Activated T-helper 1 cell treated with anti-CD3 and anti-CD28 coated beads, Interleukin-2, amount 50 U/mL, for 16 hours (primary cell): ENCODE measurements at regions not wholly inside any gene's neighbourhood (a gene's known extent, or its start where the extent isn't known, plus 50 kb on each side); places are given as distances from the start of the nearest gene placed in this dataset.

Source experiments
- DNase-seq, 2 donors: peaks; one replicate each; pipeline ENCODE4 v3.0.0-alpha.2; 2020; ENCODE audit warnings: low read depth in 1 of 2, low spot score in 1 of 2

- DNase-seq, result no peak
These were observed 491.8 kb upstream of the GHITM start for GRCh38 chr10:83647526-83647925.

DNA sequence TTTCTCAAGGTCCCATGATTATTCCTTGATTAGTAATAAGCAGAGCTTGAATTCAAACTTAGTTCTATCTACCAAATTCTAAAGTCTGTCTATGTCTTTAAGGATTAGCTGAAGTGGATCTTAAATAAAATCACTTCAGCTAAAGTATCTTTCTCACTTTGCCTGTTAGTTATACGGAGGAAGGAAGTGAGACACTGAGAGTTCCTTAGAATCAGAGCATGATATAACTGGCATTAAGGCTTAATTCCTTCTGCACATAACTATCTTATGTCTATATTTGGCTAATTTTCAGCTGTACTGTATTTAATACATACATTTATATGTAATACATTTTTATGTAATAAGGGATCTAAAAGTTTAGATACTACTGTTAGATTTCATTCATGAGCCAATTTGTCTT is 491.1 kb upstream of the GHITM start:
- DNase-seq, result no peak

- DNase-seq, result no peak
These were observed 489.8 kb upstream of the GHITM start for GRCh38 chr10:83649471-83649870.

GRCh38 chr10:83654689-83655088 is 484.6 kb upstream of the GHITM start:
- DNase-seq, result no peak

DNA sequence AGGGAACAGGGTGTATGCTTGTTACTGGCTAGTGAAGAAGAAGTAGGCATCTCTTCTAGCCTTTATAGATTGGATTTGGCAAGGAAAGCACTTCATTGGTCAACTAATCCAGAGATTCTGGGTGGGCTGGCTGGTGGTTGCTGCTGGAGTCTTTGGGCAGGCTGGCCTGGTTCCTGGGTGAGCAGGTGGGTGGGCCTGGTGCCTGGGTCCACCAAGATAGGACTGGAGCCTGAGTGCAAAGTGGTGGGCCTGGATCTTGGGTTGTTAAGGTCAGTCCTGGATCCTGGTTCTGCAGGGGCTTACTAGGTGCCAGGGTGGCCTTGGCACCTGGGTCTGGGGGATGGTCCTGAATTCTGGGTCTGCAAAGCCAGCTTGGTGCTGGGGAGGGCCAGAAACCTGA is 482.4 kb upstream of the GHITM start:
- DNase-seq, result no peak

- no peak for DNase-seq
These were observed 481.8 kb upstream of the GHITM start for GRCh38 chr10:83657487-83657886.

- DNase-seq, result no peak
These were observed 475.4 kb upstream of the GHITM start for GRCh38 chr10:83663918-83664317.

DNA sequence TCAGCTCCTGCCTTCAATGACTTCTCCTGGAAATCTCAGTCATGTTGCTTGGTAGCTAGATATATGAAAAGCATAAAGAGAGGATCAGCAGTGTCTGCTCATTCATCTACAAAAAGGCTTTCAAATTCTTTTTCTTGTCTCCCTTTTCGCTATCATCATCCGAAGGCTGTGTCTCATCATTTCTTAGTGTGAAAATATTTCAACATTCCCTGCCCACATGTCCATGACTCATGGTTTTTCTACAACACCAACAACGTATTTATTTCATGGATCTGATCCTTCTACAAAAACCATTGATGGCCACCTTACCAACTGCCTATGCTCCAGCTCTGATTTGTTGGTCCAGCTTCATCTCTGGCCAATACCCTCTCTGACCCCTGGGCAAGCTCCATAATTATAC is 472.5 kb upstream of the GHITM start:
- DNase-seq, result no peak

DNA sequence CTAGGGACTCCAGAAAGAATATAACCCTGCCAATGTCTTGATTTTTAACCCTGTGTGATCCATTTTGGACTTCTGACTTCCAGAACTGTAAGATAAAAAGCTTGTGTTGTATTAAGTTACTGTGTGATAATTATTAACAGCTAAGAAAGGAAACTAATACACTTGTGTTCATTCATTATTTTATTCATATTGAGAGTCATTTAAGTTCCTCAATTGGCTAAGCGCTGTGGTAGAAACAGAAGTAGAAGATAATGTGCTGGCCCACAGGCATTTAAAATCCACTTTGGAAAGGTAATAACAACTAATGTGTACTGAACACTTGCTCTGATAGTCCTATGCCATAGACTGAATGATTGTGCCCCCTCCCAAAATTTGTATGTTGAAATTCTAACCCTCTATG is 471.7 kb upstream of the GHITM start:
- no peak for DNase-seq

DNA sequence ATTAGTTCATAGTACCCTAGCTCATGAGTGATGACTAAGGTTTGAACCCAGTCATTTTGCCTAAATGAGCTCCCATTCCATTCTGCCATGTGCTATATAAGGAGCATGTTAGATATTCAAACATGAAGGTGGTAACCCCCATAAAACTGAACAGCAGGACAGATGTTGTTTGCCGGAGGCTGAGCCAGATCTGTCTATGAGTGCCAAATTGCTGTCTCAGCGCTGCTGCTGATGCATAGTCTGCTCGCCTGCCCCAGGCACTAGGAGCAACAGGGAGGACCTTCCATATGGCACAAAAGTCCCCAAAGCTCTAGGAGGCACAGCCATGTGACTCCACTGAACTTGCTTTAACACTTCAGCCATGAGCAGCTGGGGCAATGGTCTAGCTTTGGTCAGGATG is 466.0 kb upstream of the GHITM start:
- DNase-seq, result no peak

DNA sequence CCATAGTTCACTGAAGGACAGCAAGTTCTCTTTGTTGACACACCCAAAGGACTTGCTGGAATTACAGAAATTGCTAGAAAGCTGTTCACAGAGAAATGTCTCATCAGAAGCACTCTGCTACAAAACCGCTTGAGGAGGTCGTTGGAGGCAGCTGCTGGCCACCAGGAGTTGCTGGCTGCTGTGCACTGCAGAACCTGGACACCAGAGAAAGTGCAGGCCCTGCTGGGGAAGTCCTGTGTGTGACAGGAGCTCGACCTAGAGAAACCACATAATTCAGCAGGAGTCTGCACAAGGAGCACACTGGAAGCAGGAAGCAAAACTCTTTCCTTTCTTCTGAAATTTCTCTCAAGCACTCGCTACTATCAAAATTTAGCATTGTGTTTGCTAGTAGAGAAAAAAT is 461.5 kb upstream of the GHITM start:
- no peak for DNase-seq

- no peak for DNase-seq
These were observed 460.5 kb upstream of the GHITM start for GRCh38 chr10:83678850-83679249.

GRCh38 chr10:83680470-83680891 is 458.8 kb upstream of the GHITM start:
- no peak for DNase-seq

GRCh38 chr10:83682414-83682813 is 456.9 kb upstream of the GHITM start:
- no peak for DNase-seq

DNA sequence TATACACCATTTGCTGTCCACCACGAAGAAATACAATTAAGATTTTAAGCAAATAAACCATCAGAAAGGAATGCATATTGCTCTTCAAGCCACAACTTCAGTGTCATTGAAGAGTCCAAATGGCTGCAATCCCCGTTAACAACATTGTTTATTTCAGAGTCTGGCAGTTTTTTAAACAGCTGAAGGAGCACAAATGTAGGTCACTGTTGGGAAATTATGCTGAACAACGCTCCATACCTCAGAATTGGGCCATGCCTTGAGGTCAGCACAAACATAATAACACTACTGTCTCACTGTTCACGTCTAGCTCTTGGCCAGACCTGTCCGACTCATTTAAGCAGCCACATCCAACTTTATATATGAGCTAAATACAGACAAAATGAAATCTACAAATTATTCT is 453.9 kb upstream of the GHITM start:
- DNase-seq, result no peak

DNA sequence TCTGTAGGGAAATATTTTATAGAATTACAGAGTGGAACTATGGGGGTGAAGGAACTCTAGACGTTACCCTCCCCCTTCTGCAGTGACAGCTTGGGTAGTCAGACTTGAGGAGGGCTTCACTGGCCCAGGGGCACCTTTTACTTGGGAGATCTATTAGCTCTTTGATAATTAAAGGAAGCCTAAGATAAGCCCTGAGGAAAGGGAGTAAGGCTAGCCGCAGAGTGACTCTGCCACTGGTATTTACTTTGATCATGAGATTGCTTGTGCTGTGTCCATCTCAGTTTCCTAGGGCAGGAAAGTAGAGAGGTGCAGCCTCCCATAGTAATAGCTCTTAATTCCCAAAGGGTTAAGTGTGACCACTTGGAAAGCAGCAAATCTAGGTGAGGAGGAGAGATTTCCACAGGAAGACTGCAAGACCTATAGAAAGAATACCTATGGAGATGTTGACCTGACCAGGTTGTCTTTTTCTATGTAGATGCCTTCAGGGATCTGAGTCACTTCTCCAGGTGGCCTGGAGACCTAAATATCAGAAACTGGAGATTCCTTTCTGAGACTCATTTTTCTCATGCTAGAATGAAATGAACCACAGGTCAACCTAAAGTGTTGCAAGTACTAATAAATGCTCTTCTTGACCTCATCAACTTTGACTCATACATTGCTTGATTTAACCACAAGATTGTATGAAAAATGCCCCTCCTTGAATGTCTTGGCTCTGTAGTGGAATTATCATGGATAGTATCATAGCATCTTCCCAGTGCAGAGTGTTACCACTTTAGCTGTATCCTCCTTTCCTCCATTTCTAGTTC is 447.3 kb upstream of the GHITM start:
- DNase-seq, result no peak

- no peak for DNase-seq
These were observed 440.4 kb upstream of the GHITM start for GRCh38 chr10:83698899-83699298.

- no peak for DNase-seq
These were observed 437.5 kb upstream of the GHITM start for GRCh38 chr10:83701799-83702198.

- DNase-seq, result no peak
These were observed 436.6 kb upstream of the GHITM start for GRCh38 chr10:83702731-83703130.

GRCh38 chr10:83706120-83706519 is 433.2 kb upstream of the GHITM start:
- no peak for DNase-seq

- no peak for DNase-seq
These were observed 432.2 kb upstream of the GHITM start for GRCh38 chr10:83706952-83707582.

DNA sequence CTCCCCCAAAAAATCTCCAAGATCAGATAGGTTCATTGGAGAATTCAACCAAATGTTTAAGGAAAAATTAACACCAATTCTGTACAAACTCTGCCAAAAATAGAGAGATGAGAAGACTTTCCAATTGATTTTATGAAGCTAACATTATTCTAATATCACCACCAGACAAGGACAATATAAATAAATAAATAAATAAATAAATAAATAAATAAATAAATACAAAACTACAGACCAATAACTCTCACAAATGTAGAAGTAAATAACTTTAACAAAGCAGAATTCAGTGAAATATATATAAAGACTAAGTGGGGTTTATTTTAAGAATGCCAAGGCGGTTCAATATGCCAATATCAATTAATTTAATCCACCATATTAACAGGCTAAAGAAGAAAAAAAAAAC is 425.9 kb upstream of the GHITM start:
- no peak for DNase-seq

- DNase-seq, result no peak
These were observed 416.2 kb upstream of the GHITM start for GRCh38 chr10:83723080-83723479.
